ENCODE measurements at regions not wholly inside any gene's neighbourhood (a gene's known extent, or its start where the extent isn't known, plus 50 kb on each side); places are given as distances from the start of the nearest gene placed in this dataset.

GRCh38 chr1:103948526-103948925 is 198.8 kb downstream of the AMY1C start:
- Histone ChIP-seq H3K27ac (ENCODE audit: low read depth, low read length, poor library complexity, severe bottlenecking) (no peak overlapping the region), H3K9me3 (ENCODE audit: low read depth, low read length, poor library complexity, severe bottlenecking) (no peaks in the 10 kb centered on the region), H3K4me1 (ENCODE audit: insufficient read depth, low read length, poor library complexity, severe bottlenecking) (no peaks in the 10 kb centered on the region), H3K27me3 (replicated peaks; ENCODE audit: insufficient read depth, low read depth, low read length, poor library complexity) (no peaks in the 10 kb centered on the region), H3K4me3 (ENCODE audit: low read depth, low read length, poor library complexity, severe bottlenecking) (no peak overlapping the region), H3K36me3 (ENCODE audit: insufficient read depth, low read length, poor library complexity, severe bottlenecking) (no peaks in the 10 kb centered on the region)
- CTCF ChIA-PET, result no interaction called here
- DNase-seq (ENCODE audit: low spot score), result peak; percentile 18
- TF ChIP-seq CTCF (conservative IDR thresholded peaks at IDR 0.05; ENCODE audit: low read depth, low read length) (peak; percentile 56; the same call in 1 of the 2 replicates), EZH2 (IDR thresholded peaks at IDR 0.05; ENCODE audit: borderline replicate concordance, low read depth, low read length, poor library complexity, severe bottlenecking) (no peak)
- no TSS peak for BruUV-seq (replicated peaks)
- intact Hi-C loops (cut with micrococcal nuclease; ENCODE audit: unreplicated experiment), result loop anchor here (5.0 to 10.0 kb wide), 2 partner anchors 696 to 1844 kb away; no protein-coding TSS in a partner anchor
- POLR2A ChIA-PET (ENCODE audit: low non-redundant PET), result no interaction called here

- Histone ChIP-seq H3K36me3 (ENCODE audit: insufficient read depth, low read length, poor library complexity, severe bottlenecking) (no peaks in the 10 kb centered on the region), H3K27me3 (replicated peaks; ENCODE audit: insufficient read depth, low read depth, low read length, poor library complexity) (no peaks in the 10 kb centered on the region), H3K27ac (ENCODE audit: low read depth, low read length, poor library complexity, severe bottlenecking) (no peak overlapping the region), H3K4me3 (ENCODE audit: low read depth, low read length, poor library complexity, severe bottlenecking) (no peak overlapping the region), H3K9me3 (ENCODE audit: low read depth, low read length, poor library complexity, severe bottlenecking) (no peaks in the 10 kb centered on the region), H3K4me1 (ENCODE audit: insufficient read depth, low read length, poor library complexity, severe bottlenecking) (no peaks in the 10 kb centered on the region)
- no peak for TF ChIP-seq EZH2 (IDR thresholded peaks at IDR 0.05; ENCODE audit: borderline replicate concordance, low read depth, low read length, poor library complexity, severe bottlenecking)
- no peak for TF ChIP-seq CTCF (conservative IDR thresholded peaks at IDR 0.05; ENCODE audit: low read depth, low read length)
- no TSS peak for BruUV-seq (replicated peaks)
- ChIA-PET CTCF (no interaction called here), POLR2A (ENCODE audit: low non-redundant PET) (no interaction called here)
- intact Hi-C loops (cut with micrococcal nuclease; ENCODE audit: unreplicated experiment), result loop anchor here (5.0 to 10.0 kb wide), 2 partner anchors 695 to 1843 kb away; no protein-coding TSS in a partner anchor
- no peak for DNase-seq (ENCODE audit: low spot score)
Measured at GRCh38 chr1:103949779-103950178, 200.1 kb downstream of the AMY1C start.

- ChIA-PET POLR2A (ENCODE audit: low non-redundant PET) (no interaction called here), CTCF (no interaction called here)
- DNase-seq (ENCODE audit: low spot score), result no peak
- intact Hi-C loops (cut with micrococcal nuclease; ENCODE audit: unreplicated experiment), result no loop called here
- no peak overlapping the region for H3K27ac ChIP-seq (ENCODE audit: low read depth, low read length, poor library complexity, severe bottlenecking)
- no TSS peak for BruUV-seq (replicated peaks)
- TF ChIP-seq CTCF (conservative IDR thresholded peaks at IDR 0.05; ENCODE audit: low read depth, low read length), result no peak
- no peak for TF ChIP-seq EZH2 (IDR thresholded peaks at IDR 0.05; ENCODE audit: borderline replicate concordance, low read depth, low read length, poor library complexity, severe bottlenecking)
- H3K9me3 ChIP-seq (ENCODE audit: low read depth, low read length, poor library complexity, severe bottlenecking), result no peaks in the 10 kb centered on the region
- H3K27me3 ChIP-seq (replicated peaks; ENCODE audit: insufficient read depth, low read depth, low read length, poor library complexity), result no peaks in the 10 kb centered on the region
- no peaks in the 10 kb centered on the region for H3K36me3 ChIP-seq (ENCODE audit: insufficient read depth, low read length, poor library complexity, severe bottlenecking)
- H3K4me1 ChIP-seq (ENCODE audit: insufficient read depth, low read length, poor library complexity, severe bottlenecking), result no peaks in the 10 kb centered on the region
- no peak overlapping the region for H3K4me3 ChIP-seq (ENCODE audit: low read depth, low read length, poor library complexity, severe bottlenecking)
Measured at GRCh38 chr1:103953386-103953785, 203.7 kb downstream of the AMY1C start.

All from A673 (cell line).